ENCODE measurements at regions not wholly inside any gene's neighbourhood (a gene's known extent, or its start where the extent isn't known, plus 50 kb on each side); places are given as distances from the start of the nearest gene placed in this dataset.

- TF ChIP-seq POLR2A (IDR thresholded peaks at IDR 0.05) (no peak), CTCF (IDR thresholded peaks at IDR 0.05) (no peak)
Measured at GRCh38 chr2:151193576-151193975, 68.1 kb downstream of the RBM43 start.
